Lower leg skin (tissue), 4 donors: ENCODE measurements at regions not wholly inside any gene's neighbourhood (a gene's known extent, or its start where the extent isn't known, plus 50 kb on each side); places are given as distances from the start of the nearest gene placed in this dataset.
"Not testable (repeated sequence)": the region's sequence is repeated elsewhere in the genome, so short reads cannot be mapped to it uniquely, and the experiment has no call there.

Source experiments
- DNase-seq, 2 donors: peaks; one replicate each; pipeline ENCODE4 v3.0.0-alpha.2; 2019; ENCODE audit warnings: low spot score in 2 of 2
- H3K4me3 ChIP-seq: fragments of 200-600 bp; sonication (generic); 2 replicates; pipeline ENCODE4 v1.5.1; 2017; ENCODE audit warnings: mild to moderate bottlenecking, low read depth; ENCODE audit not compliant: poor library complexity, severe bottlenecking
- POLR2A ChIP-seq, 2 donors: fragments of 450-650 bp; IDR thresholded peaks; one replicate each; pipeline ENCODE4 v1.6.1; 2016 to 2017; ENCODE audit warnings: antibody characterized with exemption in 2 of 2, mild to moderate bottlenecking in 1 of 2, moderate library complexity in 1 of 2
- WGBS, 2 donors: methylation state at CpG; one replicate each; pipeline ENCODE4 v1.1.5; 2018; 5-methylcytosine and 5-hydroxymethylcytosine counted together
- intact Hi-C: fragments of 100-400 bp; cut with DNase I; formaldehyde crosslinking; loops from one replicate; pipeline ENCODE4 v1.15.0; 2023; ENCODE audit warnings: low total_unique reads
- TF ChIP-seq, protein P1 (sequence below), 3 donors: fragments of 450-650 bp; IDR thresholded peaks; one replicate each; pipeline ENCODE4 v1.5.1; 2016; ENCODE audit warnings: antibody characterized with exemption in 3 of 3, mild to moderate bottlenecking in 3 of 3, moderate library complexity in 2 of 3

DNA sequence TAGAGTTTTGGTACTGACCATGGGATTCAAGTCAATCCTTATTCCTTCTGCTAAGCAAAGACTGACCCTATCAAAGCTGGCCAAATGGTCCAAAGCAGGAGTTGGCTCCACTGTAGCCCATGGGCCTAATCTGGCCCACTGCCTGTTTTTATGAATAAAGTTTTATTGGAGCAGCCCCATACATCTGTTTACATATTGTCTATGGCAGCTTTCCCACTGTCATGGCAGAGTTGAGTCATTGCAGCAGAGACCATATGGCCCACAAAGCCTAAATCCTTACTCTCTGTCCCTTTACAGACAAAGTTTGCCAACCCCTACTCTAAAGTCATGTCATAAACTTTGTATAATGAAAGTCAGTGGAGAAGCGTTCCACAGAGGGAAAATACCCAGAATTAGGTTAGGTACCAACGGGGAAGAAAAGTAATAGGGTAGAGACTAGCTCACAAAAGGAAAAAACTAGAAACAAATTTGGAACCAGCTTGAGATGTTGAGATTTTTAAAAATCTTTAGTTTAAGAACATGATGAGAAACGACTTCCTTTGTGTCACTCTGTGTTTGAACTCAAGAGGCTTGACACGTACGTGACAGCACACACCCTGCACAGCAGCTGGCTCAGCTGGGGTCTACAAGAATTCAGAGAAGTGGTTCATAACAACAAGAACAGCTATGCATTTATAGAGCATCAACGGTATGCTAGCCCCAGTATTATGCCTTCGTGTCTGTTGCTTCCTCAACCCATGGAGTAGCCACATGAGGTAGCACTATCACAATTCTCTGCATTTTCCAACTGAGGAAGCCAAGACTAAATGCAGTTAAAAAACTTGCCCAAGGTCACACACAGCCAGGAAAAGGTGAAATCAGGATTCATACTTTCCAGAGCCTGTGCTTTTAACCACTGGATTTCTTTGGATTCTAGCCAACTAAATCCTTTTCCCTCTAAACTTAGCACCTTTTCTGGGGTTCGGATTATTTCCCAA, 198.9 kb upstream of the WWC1 start:
- H3K4me3 ChIP-seq: no peak overlapping the region
- DNase-seq: no peak
- no peak for TF ChIP-seq POLR2A (IDR thresholded peaks at IDR 0.05)
- TF ChIP-seq, protein P1, sequence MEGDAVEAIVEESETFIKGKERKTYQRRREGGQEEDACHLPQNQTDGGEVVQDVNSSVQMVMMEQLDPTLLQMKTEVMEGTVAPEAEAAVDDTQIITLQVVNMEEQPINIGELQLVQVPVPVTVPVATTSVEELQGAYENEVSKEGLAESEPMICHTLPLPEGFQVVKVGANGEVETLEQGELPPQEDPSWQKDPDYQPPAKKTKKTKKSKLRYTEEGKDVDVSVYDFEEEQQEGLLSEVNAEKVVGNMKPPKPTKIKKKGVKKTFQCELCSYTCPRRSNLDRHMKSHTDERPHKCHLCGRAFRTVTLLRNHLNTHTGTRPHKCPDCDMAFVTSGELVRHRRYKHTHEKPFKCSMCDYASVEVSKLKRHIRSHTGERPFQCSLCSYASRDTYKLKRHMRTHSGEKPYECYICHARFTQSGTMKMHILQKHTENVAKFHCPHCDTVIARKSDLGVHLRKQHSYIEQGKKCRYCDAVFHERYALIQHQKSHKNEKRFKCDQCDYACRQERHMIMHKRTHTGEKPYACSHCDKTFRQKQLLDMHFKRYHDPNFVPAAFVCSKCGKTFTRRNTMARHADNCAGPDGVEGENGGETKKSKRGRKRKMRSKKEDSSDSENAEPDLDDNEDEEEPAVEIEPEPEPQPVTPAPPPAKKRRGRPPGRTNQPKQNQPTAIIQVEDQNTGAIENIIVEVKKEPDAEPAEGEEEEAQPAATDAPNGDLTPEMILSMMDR (IDR thresholded peaks at IDR 0.05): no peak
- WGBS, 2 donors: 86 to 87% methylated on average over 8 of the region's 8 CpGs
- intact Hi-C loops: no loop called here

DNA sequence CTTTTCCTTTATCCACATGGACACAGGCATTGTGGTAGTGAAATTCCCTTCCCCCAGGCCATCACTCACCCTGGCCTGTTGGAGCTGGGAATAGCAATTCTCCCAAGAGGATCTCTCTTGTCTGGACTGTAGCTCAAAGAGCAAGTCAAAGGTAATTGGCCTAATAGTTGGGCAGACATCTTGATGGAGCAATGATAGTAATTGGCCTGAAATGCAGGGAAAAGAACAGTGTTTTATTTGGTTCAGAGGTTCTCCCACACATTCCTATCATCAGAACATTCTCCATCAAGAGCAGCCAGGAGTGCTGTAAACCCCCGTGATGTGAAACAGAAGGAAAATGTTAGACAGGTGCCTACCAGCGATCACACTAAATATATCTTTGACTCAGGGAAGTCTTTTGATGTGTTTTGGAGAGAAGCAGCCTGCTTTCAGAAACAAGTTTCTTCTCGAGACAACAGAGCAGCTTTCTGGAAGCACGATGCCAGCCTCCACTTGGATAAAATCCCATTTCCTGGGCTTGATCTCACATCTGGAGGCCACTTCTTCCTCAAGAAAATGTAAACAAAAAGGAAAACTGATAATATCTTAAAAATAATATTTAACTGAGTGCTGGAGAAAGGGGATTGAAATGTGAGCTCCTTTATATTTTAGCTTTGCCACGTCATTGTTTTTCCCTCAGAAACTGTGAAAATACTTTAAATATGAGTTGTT, 198.1 kb upstream of the WWC1 start:
- no peak for DNase-seq
- intact Hi-C loops: no loop called here
- TF ChIP-seq, protein P1 (IDR thresholded peaks at IDR 0.05): no peak
- TF ChIP-seq POLR2A (IDR thresholded peaks at IDR 0.05): no peak
- no peak overlapping the region for H3K4me3 ChIP-seq
- 55 to 61% methylated on average over 5 of the region's 5 CpGs for WGBS, 2 donors

- DNase-seq: no peak
- H3K4me3 ChIP-seq: no peak overlapping the region
- WGBS, 2 donors: 76 to 81% methylated on average over 1 of the region's 1 CpG
- intact Hi-C loops: no loop called here
- TF ChIP-seq POLR2A (IDR thresholded peaks at IDR 0.05): no peak
- TF ChIP-seq, protein P1 (IDR thresholded peaks at IDR 0.05): no peak
Measured at GRCh38 chr5:168096525-168096924, 194.9 kb upstream of the WWC1 start.

DNA sequence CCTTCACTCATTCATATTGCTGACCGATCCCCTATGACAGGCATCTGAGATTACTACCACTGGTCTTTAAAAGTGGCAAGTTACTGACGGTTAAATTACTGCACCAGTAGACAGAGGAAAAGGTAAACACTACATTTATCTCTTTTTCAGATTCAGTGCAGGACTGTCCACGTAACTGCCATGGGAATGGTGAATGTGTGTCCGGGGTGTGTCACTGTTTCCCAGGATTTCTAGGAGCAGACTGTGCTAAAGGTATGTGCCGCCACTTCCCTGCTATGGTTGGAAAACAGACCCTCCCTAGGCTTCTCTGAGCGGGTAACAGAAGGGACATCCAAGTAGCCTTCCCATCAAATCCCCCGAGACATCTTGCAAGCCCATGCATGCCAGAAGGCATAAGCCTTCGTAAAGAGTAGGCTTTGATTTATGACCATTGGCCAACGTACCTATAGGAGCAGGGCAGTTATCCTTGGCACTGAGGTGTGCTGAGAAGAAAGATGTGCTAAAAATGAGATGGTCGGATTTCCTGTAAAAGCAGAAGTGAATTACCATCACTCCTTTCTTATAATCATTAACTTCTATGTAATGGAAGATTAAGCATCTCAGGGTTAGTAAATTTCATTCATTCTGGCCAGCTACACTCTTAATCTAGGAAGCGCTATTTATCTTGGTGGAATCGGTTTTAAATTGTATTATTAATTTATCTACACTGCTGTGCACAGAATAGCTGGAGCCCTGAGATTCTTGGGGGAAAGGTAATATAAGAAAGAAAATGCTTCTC, 193.4 kb upstream of the WWC1 start:
- no peak for DNase-seq
- H3K4me3 ChIP-seq: no peak overlapping the region
- 79 to 84% methylated on average over 12 of the region's 12 CpGs for WGBS, 2 donors
- TF ChIP-seq POLR2A (IDR thresholded peaks at IDR 0.05): no peak
- TF ChIP-seq, protein P1 (IDR thresholded peaks at IDR 0.05): no peak
- intact Hi-C loops: no loop called here

- DNase-seq: no peak
- TF ChIP-seq POLR2A (IDR thresholded peaks at IDR 0.05): no peak
- TF ChIP-seq, protein P1 (IDR thresholded peaks at IDR 0.05): no peak
- H3K4me3 ChIP-seq: no peak overlapping the region
- 86 to 92% methylated on average over 8 of the region's 8 CpGs for WGBS, 2 donors
- intact Hi-C loops: no loop called here
Measured at GRCh38 chr5:168101352-168101751, 190.1 kb upstream of the WWC1 start.

GRCh38 chr5:168103018-168103417, 188.4 kb upstream of the WWC1 start:
- H3K4me3 ChIP-seq, intact Hi-C loops, DNase-seq: not testable (repeated sequence)
- 79 to 86% methylated on average over 6 of the region's 6 CpGs for WGBS, 2 donors
